ENCODE measurements at regions not wholly inside any gene's neighbourhood (a gene's known extent, or its start where the extent isn't known, plus 50 kb on each side); places are given as distances from the start of the nearest gene placed in this dataset.

DNA sequence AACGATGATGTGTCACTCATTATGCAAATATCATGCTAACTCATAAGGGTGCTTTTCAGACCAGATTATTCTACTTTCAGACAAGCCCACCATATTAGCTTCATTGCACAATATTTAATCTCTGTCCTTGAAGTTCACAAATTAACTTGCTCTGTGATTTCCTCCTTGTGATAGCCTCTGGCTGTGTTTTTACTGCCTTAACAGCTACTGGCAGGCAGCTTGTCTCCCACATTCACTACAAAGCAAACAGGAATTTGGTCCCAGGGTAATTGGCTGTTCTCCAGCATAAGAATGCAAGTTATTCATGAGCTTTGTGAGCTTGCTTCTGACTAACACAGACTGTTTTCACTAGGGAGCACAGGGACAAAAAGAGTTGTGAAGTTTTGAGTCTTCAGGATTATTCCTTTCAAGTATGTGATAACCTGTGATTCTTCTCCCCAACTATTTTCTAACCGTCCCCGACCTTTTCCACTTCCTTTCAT lies 87.9 kb upstream of the HMCN1 start:
- peak; percentile 68 to 92 (median 76) for DNase-seq (ENCODE audit: low read depth in 4 of 4, low spot score in 2 of 4)

DNA sequence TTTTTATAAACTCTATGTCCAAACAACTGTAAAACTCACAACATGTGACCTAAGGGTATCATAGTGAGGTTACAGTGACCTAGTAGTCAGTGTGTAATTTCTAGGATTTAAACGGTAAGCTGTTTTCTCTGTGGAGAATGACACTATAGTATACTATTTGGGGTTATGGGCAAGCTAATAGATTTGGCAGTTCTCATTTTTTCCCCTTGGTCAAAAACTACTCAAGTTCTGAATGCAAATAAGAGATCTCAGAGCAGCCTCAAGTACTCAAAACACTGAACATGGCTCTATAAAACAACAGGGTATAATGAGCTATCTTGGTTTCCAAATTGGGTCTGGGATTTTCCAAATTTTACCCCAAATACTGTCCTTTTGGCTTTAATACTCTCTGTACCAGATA lies 88.5 kb upstream of the HMCN1 start:
- no peak for DNase-seq (ENCODE audit: low read depth in 4 of 4, low spot score in 2 of 4)

DNA sequence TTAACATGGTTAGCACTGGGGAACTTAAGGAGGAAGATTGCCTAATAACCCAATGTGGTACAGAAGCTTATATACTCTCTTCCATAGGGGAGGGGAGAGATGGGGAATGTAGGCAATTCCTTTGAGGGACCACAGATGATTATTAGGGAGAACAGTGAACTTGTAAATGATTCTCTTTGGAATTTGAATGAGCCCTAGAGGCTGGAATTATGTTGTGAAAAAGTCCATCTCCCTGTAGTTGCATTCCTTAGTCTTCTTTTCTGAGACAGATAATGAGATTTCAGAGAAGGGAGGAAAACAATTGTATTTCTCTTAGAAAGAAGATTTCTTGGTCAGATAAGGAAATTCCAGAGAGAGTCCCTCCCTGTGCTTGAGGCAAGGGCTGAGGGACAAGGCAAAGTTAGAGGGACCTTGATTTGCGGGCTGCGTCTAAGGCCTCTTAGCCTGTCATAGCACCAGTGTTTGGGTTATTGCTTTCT lies 89.0 kb upstream of the HMCN1 start:
- DNase-seq (ENCODE audit: low read depth in 4 of 4, low spot score in 2 of 4), result no peak

DNA sequence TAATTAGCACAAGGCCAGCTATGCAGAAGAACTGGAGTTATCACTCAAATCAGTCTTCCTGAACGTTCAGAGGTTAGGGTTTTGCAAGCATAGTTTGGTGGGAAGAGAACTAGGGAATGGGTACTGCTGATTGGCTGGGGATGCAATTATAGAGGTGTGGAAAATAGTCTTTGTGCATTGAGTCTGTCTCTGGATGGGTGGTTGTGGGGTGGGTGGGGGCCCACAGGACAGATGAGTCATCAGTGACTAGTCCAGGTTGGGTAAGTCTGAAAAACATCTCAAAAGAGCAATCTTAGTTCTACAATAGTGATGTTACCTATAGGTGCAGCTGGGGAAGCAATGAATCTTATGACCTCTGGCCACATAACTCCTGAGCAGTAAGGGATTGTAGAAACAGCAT lies 89.7 kb upstream of the HMCN1 start:
- DNase-seq (ENCODE audit: low read depth in 4 of 4, low spot score in 2 of 4), result no peak

DNA sequence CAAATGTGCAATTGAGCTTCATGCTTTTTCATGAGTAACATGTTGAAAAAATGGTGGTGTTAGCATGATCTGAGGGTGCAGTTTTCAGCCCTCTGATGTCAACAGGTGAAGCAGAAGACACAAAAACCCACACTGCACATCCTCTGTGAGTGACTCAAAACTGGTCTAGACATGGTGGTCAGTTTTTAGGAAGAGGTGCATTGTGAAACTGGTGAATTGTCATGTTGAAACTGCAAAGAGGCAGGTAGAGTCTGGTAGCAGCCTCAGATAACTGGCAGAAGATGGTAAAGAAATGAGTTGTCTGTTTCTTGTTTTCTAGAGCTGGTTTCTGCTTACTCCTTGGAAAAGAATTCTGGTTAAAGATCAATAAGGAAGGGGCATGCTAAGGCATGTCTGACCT lies 97.3 kb upstream of the HMCN1 start:
- no peak for DNase-seq (ENCODE audit: low read depth in 4 of 4, low spot score in 2 of 4)

DNA sequence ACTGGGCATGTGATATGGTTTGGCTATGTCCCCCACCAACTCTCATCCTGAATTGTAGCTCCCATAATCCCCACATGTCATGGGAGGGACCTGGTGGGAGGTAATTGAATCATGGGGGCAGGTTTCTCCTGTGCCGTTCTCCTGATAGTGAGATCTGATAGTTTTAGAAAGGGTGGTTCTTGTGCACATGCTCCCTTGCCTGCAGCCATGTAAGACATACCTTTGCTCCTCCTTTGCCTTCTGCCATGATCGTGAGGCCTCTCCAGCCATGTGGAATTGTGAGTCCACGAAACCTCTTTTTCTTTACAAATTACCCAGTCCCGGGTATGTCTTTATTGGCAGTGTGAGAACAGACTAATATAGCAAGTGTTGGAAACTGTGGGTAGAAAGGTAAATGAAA lies 99.5 kb upstream of the HMCN1 start:
- no peak for DNase-seq (ENCODE audit: low read depth in 4 of 4, low spot score in 2 of 4)

DNA sequence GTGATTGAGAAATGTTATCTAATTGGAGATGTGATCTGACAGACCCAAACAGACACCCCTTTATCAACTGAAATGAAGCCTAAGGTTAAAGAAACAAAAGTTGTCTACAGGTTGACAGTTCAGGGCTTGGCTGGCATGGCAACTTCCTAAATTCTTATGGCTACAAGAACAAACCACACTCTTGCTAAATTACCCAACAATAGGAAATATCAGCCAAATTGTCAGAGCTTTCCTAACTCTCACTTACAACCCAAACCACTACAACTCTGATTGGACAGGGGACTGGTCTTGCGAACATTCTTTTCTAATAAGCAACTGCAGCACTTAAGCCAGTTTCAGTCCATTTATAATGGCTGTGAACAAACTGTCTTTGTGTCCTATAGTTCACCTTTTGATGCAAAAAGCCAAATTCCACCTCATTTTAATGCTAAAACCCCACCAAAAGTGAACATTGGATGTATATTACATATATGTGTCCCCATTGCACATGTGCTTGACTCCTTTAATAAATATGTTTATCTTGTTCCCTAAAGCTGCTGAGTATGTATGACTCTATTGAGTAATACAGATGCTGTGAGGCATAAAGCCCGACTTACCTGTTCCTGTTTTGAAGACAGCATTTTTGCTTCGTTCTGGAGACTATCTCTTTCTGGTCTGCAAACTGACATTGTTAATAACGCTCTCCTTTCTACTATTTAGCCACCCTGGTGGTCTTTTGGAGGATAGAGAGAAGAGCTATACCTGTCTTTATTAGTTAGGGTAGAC lies 101.3 kb upstream of the HMCN1 start:
- no peak for DNase-seq (ENCODE audit: low read depth in 4 of 4, low spot score in 2 of 4)

DNA sequence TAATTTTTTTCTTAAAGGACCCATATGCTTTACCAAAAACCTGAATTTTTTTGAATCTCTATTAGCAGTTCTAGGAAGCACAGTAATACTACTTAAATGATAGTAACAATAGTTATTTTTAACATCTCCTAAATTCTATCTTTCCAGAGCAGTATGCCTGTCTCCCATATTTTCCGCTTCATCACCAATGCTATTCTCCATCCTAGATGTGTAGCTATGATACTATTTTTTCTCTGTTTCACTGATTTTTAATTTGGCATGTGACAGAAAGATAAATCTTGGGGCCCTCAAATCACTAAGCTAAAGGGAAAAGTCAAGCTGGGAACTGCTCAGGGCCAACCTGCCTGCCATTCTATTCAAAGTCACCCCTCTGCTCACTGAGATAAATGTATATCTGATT lies 102.3 kb upstream of the HMCN1 start:
- DNase-seq (ENCODE audit: low read depth in 4 of 4, low spot score in 2 of 4), result no peak

DNA sequence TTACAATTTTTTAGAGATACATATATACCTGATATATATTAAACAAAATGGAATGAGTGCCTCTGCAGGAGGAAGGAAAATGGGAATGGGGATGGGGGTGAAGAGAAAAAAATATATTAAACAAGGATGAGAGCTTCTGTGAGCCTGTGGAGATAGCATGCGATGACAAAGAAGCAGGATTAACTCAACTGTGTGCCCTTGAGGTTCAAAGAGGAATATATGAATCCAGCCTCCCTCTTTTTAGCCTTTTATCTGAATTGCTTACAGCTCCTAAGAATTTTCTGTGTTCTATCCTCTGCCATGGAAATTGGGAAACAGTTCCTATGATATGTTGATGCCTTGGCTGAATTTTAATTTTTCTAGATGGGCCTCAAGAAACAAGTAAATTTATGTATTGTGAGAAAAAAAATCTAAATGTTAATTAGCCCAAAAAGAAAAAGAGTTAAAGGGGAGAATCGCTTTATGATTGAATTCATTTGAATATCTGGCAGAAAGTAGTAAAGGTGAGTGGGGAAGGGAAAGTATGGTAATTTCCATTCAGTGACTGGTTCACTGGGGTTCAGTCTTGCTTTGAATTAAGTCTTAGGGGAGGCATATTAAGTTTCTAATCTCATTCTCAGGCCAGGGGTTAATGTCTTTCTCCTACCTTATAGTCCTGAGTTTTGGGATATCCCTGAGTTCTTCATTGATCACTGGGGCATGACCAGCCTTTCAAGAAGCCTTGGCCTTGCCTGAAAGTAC lies 106.3 kb upstream of the HMCN1 start:
- DNase-seq (ENCODE audit: low read depth in 4 of 4, low spot score in 2 of 4), result no peak

DNA sequence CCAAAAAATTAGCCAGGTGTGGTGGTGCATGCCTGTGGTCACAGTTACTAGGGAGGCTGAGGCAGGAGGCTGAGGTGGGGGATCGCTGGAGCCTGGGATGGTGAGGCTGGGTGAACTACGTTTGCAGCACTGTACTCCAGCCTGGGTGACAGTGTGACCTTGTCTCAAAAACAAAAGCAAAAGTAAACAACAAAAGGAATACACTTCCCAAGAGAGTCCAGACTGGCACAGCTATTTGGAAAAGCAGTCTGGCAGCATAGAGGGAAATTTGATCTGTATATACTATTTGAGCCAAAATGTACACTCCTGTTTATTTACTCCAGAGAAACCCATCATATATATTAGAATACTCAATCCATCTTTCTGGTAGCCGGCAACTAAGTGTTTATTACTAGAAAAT lies 107.0 kb upstream of the HMCN1 start:
- no peak for DNase-seq (ENCODE audit: low read depth in 4 of 4, low spot score in 2 of 4)

DNA sequence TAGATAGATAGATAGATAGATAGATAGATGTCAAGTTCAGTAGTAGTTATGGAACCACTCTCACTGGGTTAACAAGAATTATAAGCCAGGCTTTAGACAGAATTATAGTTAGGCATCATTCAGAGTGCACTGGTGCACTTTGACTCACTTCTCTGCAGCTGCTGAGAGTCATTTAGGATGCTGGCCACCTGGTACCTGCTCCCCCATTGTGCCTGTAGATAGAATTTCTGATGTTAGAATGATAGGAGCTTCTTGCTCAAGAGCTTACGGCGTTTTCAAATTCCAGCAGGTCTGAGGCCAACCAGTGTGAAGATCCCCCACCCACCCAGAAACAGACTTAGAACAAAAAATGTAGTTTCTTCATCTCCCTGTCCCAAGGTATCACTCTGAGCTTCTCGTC lies 107.8 kb upstream of the HMCN1 start:
- DNase-seq (ENCODE audit: low read depth in 4 of 4, low spot score in 2 of 4), result no peak

DNA sequence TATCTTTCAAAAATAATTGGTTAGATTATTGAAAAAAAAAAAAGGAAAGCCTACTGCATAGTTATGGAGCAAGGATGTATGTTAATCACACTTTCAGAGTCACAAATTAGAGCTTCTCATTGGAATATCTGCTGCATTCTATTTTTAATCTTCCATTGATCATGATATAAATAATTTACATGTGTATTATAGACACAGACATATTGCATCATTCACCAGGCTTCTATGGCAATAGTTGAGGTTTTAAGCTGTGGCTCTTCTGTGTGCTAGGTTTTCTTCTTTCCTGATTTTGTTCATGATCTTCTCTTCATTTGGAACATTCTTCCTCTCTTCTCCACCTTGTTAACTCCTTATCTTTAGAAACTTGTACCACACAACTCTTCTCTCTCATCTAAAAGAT lies 123.2 kb upstream of the HMCN1 start:
- no peak for DNase-seq (ENCODE audit: low read depth in 4 of 4, low spot score in 2 of 4)

DNA sequence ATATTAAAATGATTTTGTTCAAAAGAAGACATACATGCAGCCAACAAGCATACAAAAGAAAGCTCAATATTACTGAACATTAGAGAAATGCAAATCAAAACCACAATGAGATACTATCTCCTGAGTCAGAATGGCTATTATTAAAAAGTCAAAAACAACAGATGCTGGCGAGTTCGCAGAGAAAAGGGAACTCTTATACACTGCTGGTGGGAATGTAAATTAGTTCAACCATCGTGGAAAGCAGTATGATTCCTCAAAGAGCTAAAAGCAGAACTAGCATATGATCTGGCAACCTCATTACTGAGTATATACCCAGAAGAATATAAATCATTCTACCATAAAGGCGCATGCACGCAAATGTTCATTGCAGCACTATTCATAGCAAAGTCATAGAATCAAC lies 126.0 kb upstream of the HMCN1 start:
- no peak for DNase-seq (ENCODE audit: low read depth in 4 of 4, low spot score in 2 of 4)

DNA sequence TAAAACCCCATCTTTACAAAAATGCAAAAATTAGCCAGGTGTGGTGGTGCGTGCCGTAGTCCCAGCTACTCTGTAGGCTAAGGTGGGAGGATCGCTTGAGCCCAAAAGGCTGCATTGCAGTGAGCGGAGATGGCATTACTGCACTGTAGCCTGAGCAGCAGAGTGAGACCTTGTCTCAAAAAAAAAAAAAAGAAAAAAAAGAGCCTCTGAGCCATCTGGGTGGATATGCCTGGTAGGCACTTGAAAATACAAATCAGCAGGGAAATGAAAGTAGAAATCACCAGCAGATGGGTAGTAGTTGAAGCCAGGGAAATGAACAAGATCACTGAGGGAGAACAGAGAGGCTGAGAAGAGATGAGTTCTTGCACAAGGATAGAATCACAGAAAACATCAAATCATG lies 131.0 kb upstream of the HMCN1 start:
- no peak for DNase-seq (ENCODE audit: low read depth in 4 of 4, low spot score in 2 of 4)

DNA sequence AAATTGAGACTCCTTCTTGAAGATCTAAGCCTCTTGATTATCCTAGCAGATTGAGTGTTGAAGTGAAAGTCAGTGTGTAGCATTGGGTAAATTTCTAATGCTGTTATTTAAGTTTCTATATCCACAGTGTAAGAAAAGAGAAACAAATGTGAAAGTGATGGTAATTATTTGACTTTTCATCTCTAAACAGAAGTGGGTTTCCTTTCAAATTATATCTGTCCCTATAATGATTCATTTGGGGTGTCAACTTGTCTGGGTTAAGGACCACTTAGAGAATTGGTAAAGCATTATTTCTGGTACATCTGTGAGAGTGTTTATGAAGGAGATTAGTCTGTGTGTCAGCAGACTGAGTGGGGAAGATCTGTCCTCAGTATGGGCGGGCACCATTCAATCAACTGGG lies 133.0 kb upstream of the HMCN1 start:
- DNase-seq (ENCODE audit: low read depth in 4 of 4, low spot score in 2 of 4), result no peak

DNA sequence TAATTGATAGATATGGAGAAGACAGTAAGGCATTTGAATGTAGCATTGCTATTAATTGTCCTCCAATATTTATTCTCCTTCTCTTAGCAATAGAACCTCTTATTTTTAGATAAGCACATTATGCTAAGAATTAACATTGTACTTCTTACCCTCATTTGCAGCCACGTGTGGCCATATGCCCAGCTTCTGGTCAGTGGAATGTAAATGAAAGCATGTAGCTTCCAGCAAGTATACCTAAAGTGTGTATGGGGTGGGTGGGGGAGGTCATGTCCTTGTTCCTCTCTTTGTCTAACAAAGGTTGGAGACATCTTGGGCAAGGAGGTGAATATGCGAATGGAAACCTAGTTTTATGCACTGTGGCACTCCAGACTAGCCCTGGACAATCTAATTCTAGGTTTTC lies 133.6 kb upstream of the HMCN1 start:
- DNase-seq (ENCODE audit: low read depth in 4 of 4, low spot score in 2 of 4), result no peak

DNA sequence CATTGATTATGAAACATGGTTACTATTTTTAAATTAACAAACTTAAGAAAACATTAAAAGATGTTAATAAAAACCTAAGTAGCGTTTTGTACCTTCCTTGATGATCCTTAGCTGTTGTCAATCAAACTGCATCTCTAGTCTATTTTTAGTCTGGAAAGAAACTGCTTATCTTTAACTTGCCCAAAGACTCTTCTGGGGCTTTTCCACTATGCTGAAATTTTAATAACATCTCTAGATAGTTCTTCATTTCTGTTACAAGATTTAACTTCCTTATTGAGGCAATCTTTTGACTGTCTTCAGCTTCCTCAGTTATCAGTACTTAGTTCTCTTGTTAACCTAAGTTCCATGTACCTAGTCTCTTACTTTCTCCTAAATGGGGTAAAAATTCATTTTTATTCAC lies 135.9 kb upstream of the HMCN1 start:
- no peak for DNase-seq (ENCODE audit: low read depth in 4 of 4, low spot score in 2 of 4)

DNA sequence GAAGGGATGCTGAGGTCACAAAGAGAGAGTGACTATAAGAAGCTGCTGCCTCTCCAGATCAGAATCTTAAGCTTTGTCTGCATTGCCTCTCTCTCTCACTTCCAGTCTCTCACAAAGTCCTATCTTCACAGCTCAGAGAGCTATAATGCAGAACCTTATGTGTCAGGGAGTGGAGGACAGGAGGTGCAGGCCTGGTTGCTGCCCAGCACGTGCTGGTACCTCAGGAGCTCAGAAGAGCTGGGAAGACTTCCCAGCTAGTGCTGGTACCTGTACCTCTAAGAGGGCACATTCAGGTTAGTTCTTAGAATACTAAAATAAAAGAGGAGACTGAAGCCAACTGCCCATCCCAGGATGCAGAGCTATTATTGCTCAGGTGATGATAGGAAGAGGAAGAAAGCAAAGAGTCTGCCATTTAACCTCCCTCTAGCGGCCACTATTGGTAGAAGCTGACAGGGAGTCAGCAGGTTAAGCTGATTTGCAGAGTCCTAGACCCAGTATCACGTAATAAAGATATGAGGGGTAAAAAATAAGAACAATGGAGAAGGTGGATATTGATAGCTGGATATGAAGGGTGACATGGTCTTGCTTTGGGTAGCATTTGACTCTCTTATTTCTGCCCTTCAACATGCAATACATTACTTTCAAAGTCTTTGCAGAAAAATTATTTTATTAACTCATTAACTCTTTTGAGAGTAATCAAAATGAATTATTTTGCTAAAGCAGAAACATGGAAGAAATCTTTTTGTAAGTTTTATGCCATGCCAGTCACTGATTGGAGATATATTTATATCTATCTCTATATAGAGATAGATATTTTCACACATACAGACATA lies 138.1 kb upstream of the HMCN1 start:
- DNase-seq (ENCODE audit: low read depth in 4 of 4, low spot score in 2 of 4), result no peak

DNA sequence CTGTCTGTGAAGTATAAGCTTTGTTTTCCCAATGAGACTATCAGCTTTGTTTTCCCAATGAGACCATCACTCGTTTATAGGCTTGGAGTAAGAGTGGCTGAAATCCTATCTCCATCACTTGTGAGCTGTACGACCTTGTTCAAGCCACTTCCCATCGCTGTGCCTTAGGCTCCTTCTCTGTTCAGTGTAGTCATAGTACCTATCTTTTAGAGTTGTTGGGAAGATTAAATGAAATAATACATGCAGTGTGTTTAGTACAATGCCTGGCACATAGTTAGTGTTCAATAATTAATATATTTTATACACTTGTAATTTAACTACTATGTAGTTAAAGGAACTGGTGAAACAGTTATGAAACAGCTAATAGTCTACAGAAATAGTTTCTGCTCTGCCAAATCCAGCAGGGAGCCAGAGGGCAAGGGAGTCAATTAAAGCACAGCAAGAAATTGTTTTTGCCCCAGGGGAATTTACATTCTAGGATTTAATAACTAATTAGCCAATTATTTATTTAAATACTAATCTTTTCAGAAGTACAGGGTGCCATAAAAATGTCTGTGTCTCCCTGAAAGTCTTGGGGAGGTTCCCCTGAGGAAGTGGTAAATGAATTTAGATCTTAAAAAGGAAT lies 139.3 kb upstream of the HMCN1 start:
- DNase-seq (ENCODE audit: low read depth in 4 of 4, low spot score in 2 of 4), result no peak

DNA sequence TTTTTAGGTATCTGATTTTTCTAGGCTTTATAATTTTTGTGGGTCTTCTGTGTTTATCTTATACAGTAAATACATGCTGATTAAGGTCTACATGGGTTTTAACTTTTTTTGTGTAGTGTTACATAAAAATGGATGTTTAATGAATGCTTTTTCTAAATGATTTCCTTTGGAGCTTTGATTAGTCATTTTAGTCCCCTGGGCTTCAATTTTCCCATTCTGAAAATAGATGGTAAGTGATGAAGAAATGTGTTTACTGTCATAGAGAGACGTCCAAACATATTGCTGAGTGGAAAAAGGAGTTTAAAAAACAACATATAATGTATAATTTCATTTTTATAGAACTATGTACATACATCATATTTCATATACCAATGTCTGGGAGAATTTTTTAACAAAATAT lies 140.9 kb upstream of the HMCN1 start:
- DNase-seq (ENCODE audit: low read depth in 4 of 4, low spot score in 2 of 4), result no peak

DNA sequence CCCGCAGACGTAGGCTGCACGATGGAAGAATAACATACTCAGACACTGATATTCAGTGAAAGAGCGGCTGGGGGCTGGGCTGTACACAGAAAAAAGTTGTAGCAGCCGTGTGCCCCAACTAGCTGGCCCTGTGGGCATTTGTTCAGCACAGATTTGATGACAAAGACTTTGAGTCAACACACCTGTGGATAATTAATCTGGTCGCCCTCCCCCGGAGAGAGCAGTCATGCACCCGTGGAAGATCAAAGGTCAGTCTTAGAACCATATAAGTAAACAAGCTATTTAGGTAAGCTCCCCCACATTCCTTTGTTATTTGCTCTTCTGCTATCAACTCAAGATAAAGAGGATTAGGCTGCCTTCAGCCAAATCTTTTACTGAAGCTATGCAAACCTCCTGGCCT lies 148.4 kb upstream of the HMCN1 start:
- no peak for DNase-seq (ENCODE audit: low read depth in 4 of 4, low spot score in 2 of 4)
